ENCODE measurements at regions not wholly inside any gene's neighbourhood (a gene's known extent, or its start where the extent isn't known, plus 50 kb on each side); places are given as distances from the start of the nearest gene placed in this dataset.

DNA sequence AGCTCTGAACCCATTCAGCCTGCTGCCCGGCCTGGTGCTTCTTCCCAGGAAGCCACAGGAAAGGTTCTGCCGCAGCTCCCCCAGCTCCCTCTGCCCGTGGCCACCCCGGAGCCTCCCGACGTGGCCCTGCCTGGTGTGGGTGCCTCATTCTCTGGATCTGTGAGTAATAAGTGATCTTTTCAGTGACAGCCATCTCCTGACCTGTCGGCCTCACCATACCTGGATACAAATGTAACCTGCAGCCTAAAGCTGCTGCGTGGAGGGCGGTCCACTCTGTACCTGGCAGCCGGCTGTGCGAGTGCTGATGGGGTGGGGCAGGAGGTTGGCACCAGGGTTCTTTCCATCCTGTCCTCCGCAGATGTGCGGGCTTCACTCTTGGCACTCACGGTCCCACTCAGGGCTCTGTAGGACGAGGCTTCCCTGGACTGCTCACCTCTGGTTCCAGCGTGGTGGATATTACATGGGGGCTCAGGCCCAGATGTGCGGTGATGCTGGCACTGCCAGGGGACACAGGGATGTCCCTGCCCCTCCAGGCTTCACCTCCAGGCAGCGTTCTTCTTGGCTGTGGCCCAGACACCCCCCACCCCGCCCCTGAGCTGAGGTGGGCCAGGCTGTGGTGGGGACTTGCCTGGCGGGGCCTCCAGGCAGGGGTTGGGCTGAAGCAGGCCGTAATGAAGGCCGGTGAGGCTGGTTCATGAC lies 748.5 kb downstream of the BRD1 start:
- CTCF ChIA-PET = no interaction called here
- peaks cover 30% of the 10 kb centered on the region; the same call in 1 of the 2 replicates for H3K27me3 ChIP-seq (ENCODE audit: insufficient read depth, low read length)
- H3K9me3 ChIP-seq (ENCODE audit: control insufficient read depth in 1 of 2, insufficient read depth in 1 of 2, low read depth in 1 of 2, low read length in 2 of 2) = no peaks in the 10 kb centered on the region
- BruUV-seq (replicated peaks) = no TSS peak
- no peak for DNase-seq (ENCODE audit: low read depth, low spot score)
- H4K20me1 ChIP-seq (ENCODE audit: insufficient read depth) = no peaks in the 10 kb centered on the region
- H3K4me3 ChIP-seq (replicated peaks in 1 of 2; ENCODE audit: low read depth in 1 of 2, low read length in 2 of 2) = no peak overlapping the region
- H3K9ac ChIP-seq (ENCODE audit: low read length) = no peak overlapping the region
- H3K9me2 ChIP-seq (ENCODE audit: insufficient read depth) = no peaks in the 10 kb centered on the region
- H3K27ac ChIP-seq (ENCODE audit: low read depth, low read length) = no peak overlapping the region
- POLR2A ChIA-PET = no interaction called here
- no peak for ATAC-seq
- RAD21 ChIA-PET (ENCODE audit: low non-redundant PET in 1 of 2, low total read pairs in 2 of 2, uncharacterized antibody in 2 of 2, unreplicated experiment in 2 of 2) = no interaction called here
- H2AFZ ChIP-seq (ENCODE audit: low read depth, low read length, poor library complexity, severe bottlenecking) = no peak overlapping the region
- intact Hi-C loops (cut with micrococcal nuclease) = no loop called here
- no peaks in the 10 kb centered on the region for H3K79me2 ChIP-seq (ENCODE audit: insufficient read depth, low read length)
- H3K4me2 ChIP-seq (ENCODE audit: low read length) = no peak overlapping the region
- peaks cover 3 to 5% of the 10 kb centered on the region in 2 experiments; a peak in 3 of 4 replicates for H3K4me1 ChIP-seq (ENCODE audit: control insufficient read depth in 1 of 2, insufficient read depth in 2 of 2, low read length in 2 of 2)
- no peaks in the 10 kb centered on the region for H3K36me3 ChIP-seq (ENCODE audit: control insufficient read depth in 1 of 2, insufficient read depth in 2 of 2, low read length in 2 of 2)
- no peak for TF ChIP-seq CBX3 (IDR thresholded peaks at IDR 0.05; ENCODE audit: low read depth)
- TF ChIP-seq JUND (IDR thresholded peaks at IDR 0.05) = no peak
- TF ChIP-seq ZFX (IDR thresholded peaks at IDR 0.05) = no peak
- TF ChIP-seq POLR2AphosphoS5 (IDR thresholded peaks at IDR 0.05; ENCODE audit: low read depth, low read length) = no peak
- TF ChIP-seq, protein P1, sequence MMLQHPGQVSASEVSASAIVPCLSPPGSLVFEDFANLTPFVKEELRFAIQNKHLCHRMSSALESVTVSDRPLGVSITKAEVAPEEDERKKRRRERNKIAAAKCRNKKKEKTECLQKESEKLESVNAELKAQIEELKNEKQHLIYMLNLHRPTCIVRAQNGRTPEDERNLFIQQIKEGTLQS (IDR thresholded peaks at IDR 0.05) = no peak
- no peak for TF ChIP-seq CEBPB (IDR thresholded peaks at IDR 0.05; ENCODE audit: low read depth)
- no peak for TF ChIP-seq ELF1 (IDR thresholded peaks at IDR 0.05; ENCODE audit: borderline replicate concordance, low read depth)
- TF ChIP-seq YY1 (IDR thresholded peaks at IDR 0.05; ENCODE audit: extremely low read depth, insufficient replicate concordance, low read depth, low read length) = no peak
- no peak for TF ChIP-seq REST (IDR thresholded peaks at IDR 0.05; ENCODE audit: low read depth)
- no peak for TF ChIP-seq SIN3A (IDR thresholded peaks at IDR 0.05; ENCODE audit: low read depth)
- no peak for TF ChIP-seq FOSL1 (IDR thresholded peaks at IDR 0.05; ENCODE audit: low read depth)
